Mesenchymal stem cell (in vitro differentiated cells and primary cell): ENCODE measurements at regions not wholly inside any gene's neighbourhood (a gene's known extent, or its start where the extent isn't known, plus 50 kb on each side); places are given as distances from the start of the nearest gene placed in this dataset.

Experiments
- DNase-seq: peaks from one replicate; pipeline ENCODE4 v3.0.0-alpha.2; 2013
- H2AFZ ChIP-seq: one replicate; pipeline ENCODE4 v1.6.1; 2013; ENCODE audit warnings: low read depth, mild to moderate bottlenecking, control low read depth, inconsistent platforms, low read length, moderate library complexity
- H2AK5ac ChIP-seq: 2 replicates; pipeline ENCODE4 v1.6.1; 2013; ENCODE audit warnings: low read length, moderate library complexity, mild to moderate bottlenecking, inconsistent platforms; ENCODE audit not compliant: severe bottlenecking
- H2BK120ac ChIP-seq: one replicate; pipeline ENCODE4 v1.6.1; 2013; ENCODE audit warnings: low read depth, mild to moderate bottlenecking, inconsistent platforms, low read length, moderate library complexity
- H2BK12ac ChIP-seq, 2 experiments: one replicate each; pipeline ENCODE4 v1.6.1; 2013; ENCODE audit warnings: inconsistent platforms in 2 of 2, low read length in 2 of 2, mild to moderate bottlenecking in 2 of 2, moderate library complexity in 2 of 2, control low read depth in 1 of 2
- H2BK15ac ChIP-seq: one replicate; pipeline ENCODE4 v1.6.1; 2013; ENCODE audit warnings: mild to moderate bottlenecking, low read depth, inconsistent platforms; ENCODE audit not compliant: poor library complexity, severe bottlenecking
- H2BK5ac ChIP-seq: 2 replicates; pipeline ENCODE4 v1.6.1; 2013; ENCODE audit warnings: low read depth, mild to moderate bottlenecking, low read length, control low read depth, inconsistent platforms; ENCODE audit not compliant: poor library complexity, severe bottlenecking
- H3K14ac ChIP-seq, 2 experiments: one replicate each; pipeline ENCODE4 v1.6.1; 2013; ENCODE audit warnings: inconsistent platforms in 2 of 2, low read length in 2 of 2, control low read depth in 1 of 2, mild to moderate bottlenecking in 1 of 2, moderate library complexity in 1 of 2
- H3K18ac ChIP-seq, 2 experiments: one replicate each; pipeline ENCODE4 v1.6.1; 2013; ENCODE audit warnings: inconsistent platforms in 2 of 2, low read length in 2 of 2, control low read depth in 1 of 2, low read depth in 1 of 2, mild to moderate bottlenecking in 1 of 2
- H3K23ac ChIP-seq, 2 experiments: one replicate each; pipeline ENCODE4 v1.6.1; 2013; ENCODE audit warnings: inconsistent platforms in 2 of 2, low read length in 2 of 2, mild to moderate bottlenecking in 2 of 2, moderate library complexity in 2 of 2, control low read depth in 1 of 2
- H3K27ac ChIP-seq: 2 replicates; pipeline ENCODE4 v1.5.1; 2013; ENCODE audit warnings: mild to moderate bottlenecking, moderate library complexity, low read length, control low read depth, inconsistent platforms; ENCODE audit not compliant: poor library complexity, severe bottlenecking
- H3K27me3 ChIP-seq, 2 experiments: 2 replicates each; pipeline versions ENCODE4 v1.6.1 to v1.7.0; 2013; ENCODE audit warnings: low read length in 2 of 2, mild to moderate bottlenecking in 2 of 2, moderate library complexity in 2 of 2, control low read depth in 1 of 2, inconsistent platforms in 1 of 2; ENCODE audit not compliant: control insufficient read depth in 1 of 2, insufficient read depth in 1 of 2
- H3K36me3 ChIP-seq, 2 experiments: 2 replicates each; pipeline versions ENCODE4 v1.6.1 to v1.7.0; 2013; ENCODE audit warnings: low read length in 2 of 2, control low read depth in 1 of 2, inconsistent platforms in 1 of 2, low read depth in 1 of 2, mild to moderate bottlenecking in 1 of 2; ENCODE audit not compliant: insufficient read depth in 2 of 2, control insufficient read depth in 1 of 2
- H3K4ac ChIP-seq, 2 experiments: one replicate each; pipeline ENCODE4 v1.6.1; 2013; ENCODE audit warnings: inconsistent platforms in 2 of 2, low read length in 2 of 2, mild to moderate bottlenecking in 2 of 2, moderate library complexity in 2 of 2, control low read depth in 1 of 2, low read depth in 1 of 2
- H3K4me1 ChIP-seq: 2 replicates; pipeline ENCODE4 v1.6.1; 2013; ENCODE audit warnings: low read depth, low read length, control low read depth; ENCODE audit not compliant: control insufficient read depth, insufficient read depth
- H3K4me2 ChIP-seq: 2 replicates; pipeline ENCODE4 v1.6.1; 2013; ENCODE audit warnings: low read length, mild to moderate bottlenecking, inconsistent platforms; ENCODE audit not compliant: poor library complexity, severe bottlenecking
- H3K4me3 ChIP-seq, 2 experiments: 2 replicates each; pipeline versions ENCODE4 v1.5.1 to v1.7.0; 2013; ENCODE audit warnings: low read length in 2 of 2, mild to moderate bottlenecking in 2 of 2, control low read depth in 1 of 2, low read depth in 1 of 2; ENCODE audit not compliant: insufficient read depth in 1 of 2
- H3K79me1 ChIP-seq: replicated peaks from 2 replicates; pipeline ENCODE4 v1.6.1; 2013; ENCODE audit warnings: mild to moderate bottlenecking, control low read depth, low read length, inconsistent platforms; ENCODE audit not compliant: poor library complexity, severe bottlenecking
- H3K9ac ChIP-seq: 2 replicates; pipeline ENCODE4 v1.7.0; 2013; ENCODE audit warnings: mild to moderate bottlenecking, low read length, moderate library complexity
- H3K9me3 ChIP-seq: 2 replicates; pipeline ENCODE4 v1.7.0; 2013; ENCODE audit warnings: mild to moderate bottlenecking, low read length; ENCODE audit not compliant: control insufficient read depth
- H4K8ac ChIP-seq: one replicate; pipeline ENCODE4 v1.6.1; 2013; ENCODE audit warnings: inconsistent platforms, mild to moderate bottlenecking, low read length, moderate library complexity
- H4K91ac ChIP-seq: one replicate; pipeline ENCODE4 v1.6.1; 2013; ENCODE audit warnings: mild to moderate bottlenecking, low read length, inconsistent platforms
- WGBS: methylation state at CpG from one replicate; pipeline ENCODE4 v1.1.7; 2013; ENCODE audit warnings: mixed read lengths; 5-methylcytosine and 5-hydroxymethylcytosine counted together

DNA sequence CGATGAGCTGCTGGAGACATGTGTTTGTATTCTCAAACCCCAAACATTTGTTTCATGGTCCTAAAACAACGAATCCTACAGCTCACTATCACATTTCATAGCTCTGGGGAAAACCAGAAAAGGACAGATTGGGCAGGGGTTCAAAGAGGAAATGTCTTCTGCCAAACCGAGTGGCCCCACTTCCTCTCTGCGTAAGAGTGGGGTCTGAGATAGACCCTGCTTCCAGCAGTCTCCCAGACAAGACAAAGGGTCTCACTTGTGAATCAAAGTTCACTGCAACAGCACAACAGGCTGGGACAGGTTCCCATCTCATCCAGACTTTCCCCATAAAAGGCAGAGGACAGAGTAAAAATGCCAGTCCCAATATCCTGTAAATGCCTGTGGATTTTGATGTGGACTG is 276.2 kb upstream of the SLC24A2 start:
- WGBS: 74% methylated on average over 4 of the region's 4 CpGs
- H2BK15ac ChIP-seq: no peak overlapping the region
- no peak overlapping the region for H3K4me2 ChIP-seq
- no peak overlapping the region for H4K8ac ChIP-seq
- H3K9me3 ChIP-seq: no peaks in the 10 kb centered on the region
- no peaks in the 10 kb centered on the region for H3K36me3 ChIP-seq
- no peak for DNase-seq
- no peak overlapping the region for H3K18ac ChIP-seq
- no peak overlapping the region for H4K91ac ChIP-seq
- no peak overlapping the region for H2BK12ac ChIP-seq
- H2AK5ac ChIP-seq: no peak overlapping the region
- no peaks in the 10 kb centered on the region for H3K79me1 ChIP-seq
- H3K9ac ChIP-seq: no peak overlapping the region
- no peak overlapping the region for H2AFZ ChIP-seq
- H3K4ac ChIP-seq: no peak overlapping the region
- no peak overlapping the region for H3K4me3 ChIP-seq
- H3K14ac ChIP-seq: no peak overlapping the region
- H3K27ac ChIP-seq: no peak overlapping the region
- H2BK120ac ChIP-seq: no peak overlapping the region
- no peak overlapping the region for H3K23ac ChIP-seq
- H3K27me3 ChIP-seq: peaks cover 0 to 26% of the 10 kb centered on the region in 2 experiments
- no peaks in the 10 kb centered on the region for H3K4me1 ChIP-seq
- H2BK5ac ChIP-seq: no peak overlapping the region

DNA sequence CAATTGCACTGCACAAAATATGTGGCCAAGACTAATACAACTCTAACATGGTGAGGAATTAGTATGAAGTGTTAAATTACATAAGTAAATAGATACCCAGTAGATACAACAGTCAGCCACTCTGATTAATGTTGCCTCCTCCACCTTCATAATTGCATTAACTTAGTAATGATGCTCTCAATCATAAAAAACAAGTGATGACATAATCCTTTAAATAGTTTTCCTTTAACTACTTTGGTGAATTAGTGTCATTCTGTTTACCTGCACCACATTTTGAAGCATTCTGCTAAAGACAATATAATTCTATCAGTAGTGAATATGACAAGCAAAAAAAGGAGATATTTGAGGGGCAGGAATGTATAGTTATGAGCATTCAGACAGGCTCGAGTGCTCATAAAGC is 265.9 kb upstream of the SLC24A2 start:
- no peak overlapping the region for H3K4me3 ChIP-seq
- H3K4ac ChIP-seq: no peak overlapping the region
- H4K8ac ChIP-seq: no peak overlapping the region
- H3K23ac ChIP-seq: no peak overlapping the region
- H3K79me1 ChIP-seq: no peaks in the 10 kb centered on the region
- no peak overlapping the region for H3K14ac ChIP-seq
- no peaks in the 10 kb centered on the region for H3K36me3 ChIP-seq
- H2BK12ac ChIP-seq: no peak overlapping the region
- H4K91ac ChIP-seq: no peak overlapping the region
- H3K4me2 ChIP-seq: no peak overlapping the region
- no peak overlapping the region for H3K27ac ChIP-seq
- WGBS: no CpG with 5 or more reads among the region's 1 CpG
- no peak overlapping the region for H2BK5ac ChIP-seq
- H3K9me3 ChIP-seq: no peaks in the 10 kb centered on the region
- H2AK5ac ChIP-seq: no peak overlapping the region
- H3K9ac ChIP-seq: no peak overlapping the region
- peaks cover 0 to 16% of the 10 kb centered on the region in 2 experiments for H3K27me3 ChIP-seq
- H2BK15ac ChIP-seq: no peak overlapping the region
- H2BK120ac ChIP-seq: no peak overlapping the region
- no peak overlapping the region for H3K18ac ChIP-seq
- H2AFZ ChIP-seq: no peak overlapping the region
- DNase-seq: no peak
- no peaks in the 10 kb centered on the region for H3K4me1 ChIP-seq

DNA sequence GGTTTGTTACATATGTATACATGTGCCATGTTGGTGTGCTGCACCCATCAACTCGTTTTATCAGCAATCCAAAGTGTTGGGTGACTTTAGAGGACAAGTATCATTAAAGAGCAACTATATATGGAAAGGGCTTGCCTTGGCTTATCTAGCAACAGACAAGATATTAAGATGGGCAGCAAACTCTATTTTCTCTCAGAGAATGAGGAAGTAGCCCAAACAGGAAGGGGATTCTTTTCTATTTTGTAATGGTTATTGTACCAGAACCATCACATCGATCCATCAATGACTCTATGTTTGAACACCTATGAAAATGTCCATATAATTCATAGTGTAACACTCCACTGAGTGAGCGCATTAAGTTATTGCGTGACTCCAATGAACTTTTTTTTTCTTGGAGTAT is 260.1 kb upstream of the SLC24A2 start:
- H3K4me2 ChIP-seq: no peak overlapping the region
- H4K8ac ChIP-seq: no peak overlapping the region
- no peak overlapping the region for H2BK12ac ChIP-seq
- no peak for DNase-seq
- H3K9ac ChIP-seq: no peak overlapping the region
- no peak overlapping the region for H2BK120ac ChIP-seq
- H3K4me3 ChIP-seq: no peak overlapping the region
- 81% methylated on average over 2 of the region's 4 CpGs for WGBS
- H3K18ac ChIP-seq: no peak overlapping the region
- no peak overlapping the region for H3K4ac ChIP-seq
- peaks cover 2% of the 10 kb centered on the region for H3K4me1 ChIP-seq
- H2BK5ac ChIP-seq: no peak overlapping the region
- H3K9me3 ChIP-seq: no peaks in the 10 kb centered on the region
- peaks cover 0 to 7% of the 10 kb centered on the region in 2 experiments for H3K27me3 ChIP-seq
- no peaks in the 10 kb centered on the region for H3K36me3 ChIP-seq
- H3K23ac ChIP-seq: no peak overlapping the region
- no peaks in the 10 kb centered on the region for H3K79me1 ChIP-seq
- no peak overlapping the region for H2AK5ac ChIP-seq
- no peak overlapping the region for H3K27ac ChIP-seq
- H4K91ac ChIP-seq: no peak overlapping the region
- no peak overlapping the region for H2BK15ac ChIP-seq
- no peak overlapping the region for H2AFZ ChIP-seq
- H3K14ac ChIP-seq: no peak overlapping the region

DNA sequence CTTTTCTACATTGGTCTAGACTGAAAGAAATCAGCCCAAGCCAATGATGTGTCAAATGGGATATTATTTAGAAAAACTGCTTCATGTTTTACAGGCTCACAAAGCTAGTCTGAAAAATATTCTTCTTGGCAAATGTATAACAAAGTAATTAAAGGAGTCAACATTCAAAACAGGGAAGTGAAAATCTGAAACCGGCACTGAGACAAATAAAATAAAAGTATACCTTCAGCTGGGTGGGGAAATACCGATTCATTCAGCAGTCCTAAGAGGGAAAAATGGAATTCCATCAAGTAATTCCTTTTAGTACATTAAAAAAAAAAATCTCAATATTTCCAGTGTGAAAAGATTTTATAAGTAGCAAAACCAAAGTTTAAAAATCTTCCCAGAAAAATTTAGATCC is 259.6 kb upstream of the SLC24A2 start:
- no peak for DNase-seq
- Histone ChIP-seq H2AK5ac (no peak overlapping the region), H3K4me2 (no peak overlapping the region), H3K4ac (no peak overlapping the region), H4K91ac (no peak overlapping the region), H4K8ac (no peak overlapping the region), H3K23ac (no peak overlapping the region), H3K9me3 (no peaks in the 10 kb centered on the region), H3K4me3 (no peak overlapping the region), H3K4me1 (peaks cover 2% of the 10 kb centered on the region), H3K27me3 (peaks cover 0 to 7% of the 10 kb centered on the region in 2 experiments), H3K36me3 (no peaks in the 10 kb centered on the region), H2AFZ (no peak overlapping the region), H2BK120ac (no peak overlapping the region), H3K18ac (no peak overlapping the region), H2BK15ac (no peak overlapping the region), H3K79me1 (no peaks in the 10 kb centered on the region), H3K9ac (no peak overlapping the region), H2BK5ac (no peak overlapping the region), H3K27ac (no peak overlapping the region), H2BK12ac (no peak overlapping the region), H3K14ac (no peak overlapping the region)
- no CpG with 5 or more reads among the region's 2 CpGs for WGBS
